GM21528 (cell line): ENCODE measurements at regions not wholly inside any gene's neighbourhood (a gene's known extent, or its start where the extent isn't known, plus 50 kb on each side); places are given as distances from the start of the nearest gene placed in this dataset.
"Not testable (repeated sequence)": the region's sequence is repeated elsewhere in the genome, so short reads cannot be mapped to it uniquely, and the experiment has no call there.

Experiments
- ATAC-seq: cut with Tn5 transposase; IDR thresholded peaks from one replicate; pipeline ENCODE4 v1.9.1; 2021; ENCODE audit warnings: mild to moderate bottlenecking, moderate library complexity; ENCODE audit not compliant: unreplicated experiment, low FRiP score

DNA sequence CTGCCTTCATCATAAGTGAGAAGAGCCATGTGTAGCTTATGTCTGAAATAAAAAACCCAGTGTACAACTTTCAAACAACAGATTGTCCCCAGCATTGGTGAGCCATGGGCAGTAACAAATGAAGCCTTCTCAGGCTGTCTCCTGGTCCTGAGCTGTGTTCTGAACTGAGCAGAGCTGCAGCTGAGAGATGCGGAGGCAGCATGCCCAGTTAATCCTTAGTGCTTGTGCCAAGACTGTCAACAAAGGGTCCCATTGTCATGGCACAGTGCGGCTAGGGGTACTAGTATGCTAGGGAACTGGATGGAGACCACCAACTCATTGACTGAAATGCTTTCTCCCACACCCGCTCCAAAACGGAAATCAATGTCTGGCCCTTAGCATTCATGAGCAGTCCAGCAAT, 154.3 kb downstream of the RMST start:
- no peak for ATAC-seq

GRCh38 chr12:97628962-97629361, 166.4 kb downstream of the RMST start:
- no peak for ATAC-seq

GRCh38 chr12:97629382-97629781, 166.8 kb downstream of the RMST start:
- ATAC-seq = no peak

DNA sequence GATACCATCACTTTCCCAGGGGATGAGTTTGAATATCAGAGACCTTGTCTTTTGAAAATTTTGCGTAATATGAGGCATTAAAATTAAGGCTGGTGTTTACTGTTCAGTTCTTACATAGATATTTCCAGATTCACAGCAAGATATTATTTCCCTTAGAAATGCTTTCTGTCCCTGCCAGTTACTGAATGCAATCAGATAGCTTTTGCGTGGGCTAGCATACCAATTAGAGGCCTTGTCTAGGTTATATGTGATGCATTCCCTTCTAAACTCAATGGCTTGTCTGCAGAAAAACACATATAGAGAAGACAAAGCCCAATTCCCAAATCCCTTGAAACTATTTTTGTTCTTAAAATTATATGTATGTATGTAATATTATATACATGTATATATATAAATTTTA, 167.8 kb downstream of the RMST start:
- ATAC-seq = no peak

DNA sequence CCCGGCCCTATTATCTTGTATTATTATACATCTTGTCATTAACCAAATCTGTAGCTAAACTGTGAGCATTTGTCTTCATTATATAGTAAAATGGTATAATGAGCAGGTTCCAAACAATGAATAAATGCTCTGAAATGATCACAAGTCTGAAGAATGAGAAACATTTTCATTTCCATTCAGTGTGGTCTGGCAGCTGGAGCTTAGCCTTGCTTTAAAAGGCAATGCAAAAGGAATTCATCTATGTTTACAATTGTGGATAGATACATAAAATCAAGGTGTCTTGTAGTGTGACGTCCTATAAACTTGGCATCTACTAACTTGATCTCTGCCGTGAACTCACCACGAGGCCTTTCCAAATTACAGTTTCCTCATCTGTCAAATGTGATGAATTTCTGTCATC, 168.3 kb downstream of the RMST start:
- no peak for ATAC-seq

GRCh38 chr12:97637770-97638169, 175.2 kb downstream of the RMST start:
- no peak for ATAC-seq

- ATAC-seq = no peak
These were observed 176.1 kb downstream of the RMST start for GRCh38 chr12:97638739-97639138.

DNA sequence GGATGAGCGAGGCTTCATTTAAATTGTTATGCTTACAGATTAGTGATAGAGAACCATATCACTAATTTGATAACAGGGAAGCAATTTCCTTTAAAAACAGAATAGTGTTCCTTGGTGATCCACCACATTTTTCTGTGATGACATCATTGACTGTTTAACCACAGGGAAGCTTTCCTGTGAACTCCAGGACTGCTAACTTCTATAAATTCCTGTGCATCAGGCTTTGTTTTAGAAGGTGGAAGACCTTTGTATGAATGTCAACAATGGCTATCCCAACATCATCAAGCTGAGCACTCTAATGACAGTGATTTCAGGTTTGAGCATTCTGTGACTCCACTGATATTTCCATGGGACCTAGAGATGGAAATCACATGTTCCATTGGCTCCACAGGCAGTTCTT, 177.1 kb downstream of the RMST start:
- ATAC-seq = no peak

DNA sequence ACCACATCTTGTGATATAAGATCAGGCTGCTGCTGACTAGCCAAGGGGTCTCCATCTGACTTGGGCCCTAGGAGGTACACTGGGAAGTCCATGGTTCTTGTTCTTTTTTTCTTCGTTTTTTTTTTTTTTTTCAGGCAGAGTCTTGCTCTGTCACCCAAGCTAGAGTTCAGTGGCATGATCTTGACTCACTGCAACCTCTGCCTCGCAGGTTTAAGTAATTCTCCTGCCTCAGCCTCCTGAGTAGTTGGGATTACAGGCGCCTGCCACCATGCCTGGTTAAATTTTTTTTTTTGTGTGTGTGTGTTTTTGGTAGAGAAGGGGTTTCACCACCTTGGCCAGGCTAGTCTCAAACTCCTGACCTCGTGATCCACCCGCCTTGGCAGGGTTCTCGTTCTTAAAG, 178.2 kb downstream of the RMST start:
- no peak for ATAC-seq

DNA sequence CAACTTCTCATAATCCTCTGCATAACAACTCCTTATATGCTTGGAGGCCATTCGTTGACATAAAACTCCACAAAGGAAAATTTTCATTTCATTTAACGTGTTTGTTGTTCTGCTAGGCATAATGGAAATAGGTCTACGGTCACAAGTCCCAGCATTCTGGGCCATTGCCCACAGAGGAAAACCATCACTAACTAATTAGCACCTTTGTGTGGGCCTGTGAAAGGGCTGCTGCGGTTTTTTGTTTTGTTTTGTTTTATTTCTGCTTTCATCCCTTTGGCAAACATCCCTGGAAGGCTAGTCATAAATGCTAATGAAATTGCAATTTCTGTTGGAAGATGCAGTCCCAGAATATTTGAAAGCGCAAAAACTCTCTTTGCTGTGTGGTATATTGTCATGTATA, 180.3 kb downstream of the RMST start:
- no peak for ATAC-seq

- no peak for ATAC-seq
These were observed 181.3 kb downstream of the RMST start for GRCh38 chr12:97643924-97644323.

- no peak for ATAC-seq
These were observed 183.1 kb downstream of the RMST start for GRCh38 chr12:97645726-97646125.

GRCh38 chr12:97647142-97647541, 184.5 kb downstream of the RMST start:
- no peak for ATAC-seq

- ATAC-seq = no peak
These were observed 187.6 kb downstream of the RMST start for GRCh38 chr12:97650242-97650641.

DNA sequence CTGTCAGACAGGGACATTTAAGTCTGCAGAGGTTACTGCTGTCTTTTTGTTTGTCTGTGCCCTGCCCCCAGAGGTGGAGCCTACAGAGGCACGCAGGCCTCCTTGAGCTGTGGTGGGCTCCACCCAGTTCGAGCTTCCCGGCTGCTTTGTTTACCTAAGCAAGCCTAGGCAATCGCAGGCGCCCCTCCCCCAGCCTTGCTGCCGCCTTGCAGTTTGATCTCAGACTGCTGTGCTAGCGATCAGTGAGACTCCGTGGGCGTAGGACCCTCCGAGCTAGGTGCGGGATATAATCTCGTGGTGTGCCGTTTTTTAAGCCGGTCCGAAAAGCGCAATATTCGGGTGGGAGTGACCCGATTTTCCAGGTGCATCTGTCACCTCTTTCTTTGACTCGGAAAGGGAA, 193.9 kb downstream of the RMST start:
- not testable (repeated sequence) for ATAC-seq

- ATAC-seq = no peak
These were observed 196.7 kb downstream of the RMST start for GRCh38 chr12:97659117-97659880.

GRCh38 chr12:97666263-97666662, 203.7 kb downstream of the RMST start:
- ATAC-seq = no peak

GRCh38 chr12:97672870-97673269, 210.3 kb downstream of the RMST start:
- ATAC-seq = no peak

DNA sequence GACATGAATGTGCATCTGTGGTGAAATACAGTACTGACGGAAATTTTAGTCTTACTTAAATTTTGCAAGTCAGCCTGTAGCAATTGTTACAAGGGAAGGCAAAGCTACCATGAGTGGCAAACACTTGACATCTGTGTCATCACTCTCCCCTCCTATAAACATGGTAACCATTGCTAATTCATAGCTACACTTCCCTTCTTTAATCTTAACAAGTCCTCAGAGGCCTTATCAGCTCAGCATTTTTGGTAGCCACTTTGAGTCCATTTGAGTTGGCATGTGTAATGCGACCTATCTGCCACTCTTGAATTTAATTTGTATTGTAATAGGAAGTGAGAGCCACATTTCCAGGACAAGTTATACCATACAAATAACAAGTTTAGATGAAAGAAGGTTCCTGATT, 218.1 kb downstream of the RMST start:
- ATAC-seq = no peak

DNA sequence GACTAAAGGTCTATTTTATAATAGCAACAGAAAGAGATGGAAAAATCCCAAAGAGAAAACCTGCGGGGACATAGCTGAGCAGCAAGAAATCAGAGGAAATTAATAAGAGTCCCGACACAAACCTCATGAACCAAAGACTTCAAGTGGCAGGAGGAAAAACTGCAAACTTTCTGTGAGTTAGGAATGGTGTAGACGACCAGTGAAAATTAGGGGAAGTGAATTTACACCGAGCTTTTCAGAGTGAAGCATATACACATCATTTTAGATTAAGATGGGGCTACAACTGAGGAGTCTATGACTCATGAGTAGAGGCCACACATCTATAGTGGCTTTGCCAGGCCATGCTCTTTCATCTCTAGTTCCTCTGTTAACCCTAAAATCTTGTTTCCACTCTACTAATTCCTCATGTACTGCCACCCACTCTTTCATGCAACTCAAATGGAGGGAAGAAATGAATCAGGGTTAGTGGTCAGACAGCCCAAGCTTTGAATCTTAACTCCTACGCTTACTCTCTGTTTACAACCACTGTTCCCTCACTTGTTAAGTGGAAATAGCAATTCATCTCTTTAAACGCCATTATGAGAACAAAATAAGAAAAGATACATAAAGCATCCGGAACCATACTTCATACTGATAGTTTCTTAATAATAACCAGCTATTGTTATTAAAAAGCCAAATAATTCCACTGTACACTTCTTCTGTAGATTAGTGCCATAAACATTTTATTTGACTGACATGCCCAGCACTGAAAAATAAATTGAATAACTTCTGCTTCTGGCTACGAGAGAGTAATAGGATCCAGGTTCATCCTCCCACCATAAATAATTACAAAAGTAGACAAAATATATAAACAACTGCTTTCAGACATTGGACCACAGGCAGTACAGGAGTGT, 219.3 kb downstream of the RMST start:
- ATAC-seq = no peak

- no peak for ATAC-seq
These were observed 222.8 kb downstream of the RMST start for GRCh38 chr12:97685360-97685759.

DNA sequence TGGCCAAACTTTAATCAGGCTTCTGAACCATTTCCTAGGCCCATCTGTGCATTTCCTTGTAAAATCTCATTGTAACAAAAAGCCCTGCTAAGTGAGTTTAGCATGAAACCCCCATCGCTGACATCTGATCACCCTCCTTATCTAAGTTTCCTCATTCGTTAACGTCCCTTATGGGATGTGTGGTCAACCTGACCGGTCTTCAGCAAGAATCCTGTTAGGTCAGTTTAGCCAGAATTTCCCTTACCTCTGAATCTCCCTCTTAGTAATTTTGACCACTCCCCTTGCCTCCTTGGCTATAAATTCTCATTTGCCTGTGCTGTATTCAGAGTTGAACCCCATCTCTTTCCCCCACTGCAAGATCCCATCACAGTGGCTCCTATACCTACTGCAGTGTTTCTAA, 239.3 kb downstream of the RMST start:
- ATAC-seq = no peak
